GM21717 (cell line): ENCODE measurements at regions not wholly inside any gene's neighbourhood (a gene's known extent, or its start where the extent isn't known, plus 50 kb on each side); places are given as distances from the start of the nearest gene placed in this dataset.
"Not testable (repeated sequence)": the region's sequence is repeated elsewhere in the genome, so short reads cannot be mapped to it uniquely, and the experiment has no call there.

Experiments
- ATAC-seq: cut with Tn5 transposase; IDR thresholded peaks from one replicate; pipeline ENCODE4 v1.9.1; 2021; ENCODE audit warnings: mild to moderate bottlenecking, moderate library complexity; ENCODE audit not compliant: unreplicated experiment

DNA sequence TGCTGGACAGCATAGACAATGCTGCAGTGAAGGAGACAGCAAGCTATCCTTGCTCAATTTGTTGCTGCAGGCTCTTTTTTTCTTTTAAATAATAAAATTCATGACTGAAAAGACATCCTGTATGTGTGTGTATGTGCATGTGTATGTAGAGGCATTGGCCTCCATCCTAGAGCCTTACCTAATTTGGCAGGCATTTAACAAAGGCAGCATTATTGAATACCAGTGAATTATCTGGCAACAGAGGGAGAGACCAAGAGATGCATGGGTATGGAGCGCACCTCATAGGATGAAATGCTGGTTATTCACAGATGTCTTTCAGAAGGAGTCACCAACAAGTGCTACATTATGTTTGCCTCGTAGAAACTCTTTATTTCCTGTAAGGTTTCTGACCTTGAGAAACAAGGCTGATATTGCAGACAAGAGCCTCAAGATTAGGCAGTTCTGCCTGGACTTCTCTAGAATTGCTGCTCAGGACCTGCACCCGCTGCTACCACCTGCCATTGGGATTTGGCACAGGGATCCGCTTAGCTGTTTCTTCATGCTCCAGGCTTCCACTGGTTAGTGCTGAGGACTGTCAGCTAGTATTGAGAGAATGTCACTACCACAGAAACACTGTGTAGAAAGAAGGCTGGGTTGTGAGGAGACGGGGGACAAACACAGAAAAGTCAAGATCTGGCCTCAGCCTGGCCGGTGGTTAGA lies 247.7 kb upstream of the RFX3 start:
- ATAC-seq = no peak

DNA sequence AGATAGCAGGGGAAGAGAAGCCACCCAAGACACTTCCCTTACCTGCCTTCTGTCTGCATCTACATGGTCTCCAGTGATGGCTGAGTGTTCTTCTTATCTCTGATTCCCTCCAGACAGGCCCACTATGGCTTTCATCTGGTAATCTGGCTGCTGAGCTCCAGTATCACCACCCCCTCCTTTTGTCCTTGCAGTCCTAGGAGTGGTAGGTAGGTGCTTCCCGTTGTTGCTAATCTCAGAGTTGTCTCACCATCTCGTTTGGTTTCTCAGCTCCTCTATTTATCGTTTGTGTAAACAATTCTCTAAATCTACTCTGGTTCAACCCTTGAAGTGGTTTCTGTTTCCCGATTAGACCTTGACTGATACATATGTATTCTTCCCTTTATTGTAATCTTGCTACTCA lies 243.8 kb upstream of the RFX3 start:
- no peak for ATAC-seq

DNA sequence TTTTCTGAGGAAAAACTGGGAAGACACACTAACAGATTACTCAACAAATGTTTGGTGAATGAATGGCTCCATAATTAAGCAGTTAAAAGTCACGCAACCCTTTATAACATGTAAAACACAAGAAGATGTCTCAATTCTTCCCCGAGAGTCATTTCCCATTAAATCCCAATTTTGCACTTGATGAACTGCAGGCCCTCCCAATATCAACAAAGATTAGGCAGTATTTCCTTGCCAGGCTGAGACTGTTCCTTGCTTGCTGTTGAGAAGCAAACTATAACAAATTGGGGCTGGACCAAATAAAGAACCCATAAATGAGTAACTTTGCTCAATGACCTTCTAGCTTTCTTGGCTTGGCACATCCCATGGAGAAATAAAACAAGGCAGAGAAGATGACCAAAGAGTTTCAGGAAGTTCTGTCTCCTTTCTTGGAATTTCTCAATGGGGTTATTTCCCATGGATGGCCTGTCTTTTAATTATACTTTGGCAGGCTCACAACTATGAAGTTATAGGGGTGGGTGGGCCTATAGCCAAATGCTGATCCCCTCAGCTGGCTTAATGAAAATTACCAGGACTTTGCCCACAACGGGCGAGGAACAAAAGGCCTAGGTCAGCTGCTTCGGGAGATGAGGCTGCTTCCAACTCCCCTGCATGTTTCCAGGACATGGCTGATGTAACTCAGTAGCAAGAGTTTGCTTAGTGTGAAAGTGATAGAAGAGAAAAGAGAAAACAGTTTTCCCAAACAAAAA lies 243.1 kb upstream of the RFX3 start:
- ATAC-seq = no peak

- no peak for ATAC-seq
These were observed 242.5 kb upstream of the RFX3 start for GRCh38 chr9:3768286-3768685.

DNA sequence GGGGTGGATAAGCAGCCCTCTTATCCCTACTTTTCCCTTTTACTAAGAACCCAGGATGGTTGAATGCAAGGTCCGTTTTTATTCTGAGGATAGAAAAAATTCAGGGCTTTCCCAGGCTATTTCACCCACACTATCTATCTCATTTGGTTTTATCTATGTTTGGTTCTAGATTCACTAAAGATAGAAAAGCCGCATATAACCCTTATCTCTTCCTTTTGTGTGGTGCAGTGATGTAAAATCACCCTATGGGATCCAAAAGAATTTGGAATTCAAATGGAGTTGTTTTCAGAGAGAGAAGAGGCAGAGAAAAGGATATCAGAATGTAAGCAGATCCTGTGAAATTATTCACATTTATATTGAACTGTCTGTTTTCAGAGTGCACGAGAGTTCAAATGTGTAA lies 236.3 kb upstream of the RFX3 start:
- no peak for ATAC-seq

- ATAC-seq = no peak
These were observed 234.2 kb upstream of the RFX3 start for GRCh38 chr9:3760031-3760430.

DNA sequence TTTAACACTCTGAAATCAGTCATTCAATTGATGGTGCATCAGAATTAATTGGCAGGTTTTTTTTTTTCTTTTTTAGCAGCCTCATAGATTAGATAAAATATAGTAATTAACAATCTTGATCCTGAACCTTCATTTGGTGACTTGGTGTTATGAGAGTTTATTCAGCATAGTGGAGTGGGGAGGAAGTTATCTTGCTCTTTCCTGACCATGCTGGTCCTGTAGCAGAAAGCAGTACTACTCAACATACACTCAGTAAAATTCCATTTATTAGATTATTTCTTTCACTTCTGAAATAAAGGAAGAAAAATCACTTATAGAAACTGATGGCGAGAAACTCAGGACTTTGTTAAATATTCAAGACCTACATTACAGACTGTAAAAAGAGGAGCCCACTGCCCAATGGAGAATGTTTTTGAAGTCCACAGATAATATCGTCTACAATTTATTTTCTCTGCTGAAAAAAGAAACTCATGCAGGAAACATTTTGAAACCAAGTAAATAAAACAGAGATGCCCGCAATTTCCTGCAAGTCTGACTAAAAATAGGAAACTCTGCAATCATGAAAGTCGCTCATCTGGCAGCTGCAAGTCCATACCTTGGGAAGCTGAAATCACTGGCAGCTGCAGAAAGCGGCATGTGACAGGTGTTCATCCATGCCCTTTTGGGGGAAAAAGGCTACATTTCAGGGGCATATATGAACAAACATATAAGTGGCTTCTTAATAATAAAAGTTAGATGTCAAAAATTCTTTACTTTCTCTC lies 233.2 kb upstream of the RFX3 start:
- peak; percentile 47 for ATAC-seq

GRCh38 chr9:3756071-3756470 lies 230.3 kb upstream of the RFX3 start:
- no peak for ATAC-seq

- ATAC-seq = no peak
These were observed 225.4 kb upstream of the RFX3 start for GRCh38 chr9:3751125-3751758.

- no peak for ATAC-seq
These were observed 224.5 kb upstream of the RFX3 start for GRCh38 chr9:3750321-3750720.

- ATAC-seq = no peak
These were observed 220.8 kb upstream of the RFX3 start for GRCh38 chr9:3746296-3747275.

GRCh38 chr9:3743901-3744413 lies 218.2 kb upstream of the RFX3 start:
- no peak for ATAC-seq

- no peak for ATAC-seq
These were observed 216.8 kb upstream of the RFX3 start for GRCh38 chr9:3742586-3742985.

GRCh38 chr9:3741729-3742128 lies 215.9 kb upstream of the RFX3 start:
- no peak for ATAC-seq

DNA sequence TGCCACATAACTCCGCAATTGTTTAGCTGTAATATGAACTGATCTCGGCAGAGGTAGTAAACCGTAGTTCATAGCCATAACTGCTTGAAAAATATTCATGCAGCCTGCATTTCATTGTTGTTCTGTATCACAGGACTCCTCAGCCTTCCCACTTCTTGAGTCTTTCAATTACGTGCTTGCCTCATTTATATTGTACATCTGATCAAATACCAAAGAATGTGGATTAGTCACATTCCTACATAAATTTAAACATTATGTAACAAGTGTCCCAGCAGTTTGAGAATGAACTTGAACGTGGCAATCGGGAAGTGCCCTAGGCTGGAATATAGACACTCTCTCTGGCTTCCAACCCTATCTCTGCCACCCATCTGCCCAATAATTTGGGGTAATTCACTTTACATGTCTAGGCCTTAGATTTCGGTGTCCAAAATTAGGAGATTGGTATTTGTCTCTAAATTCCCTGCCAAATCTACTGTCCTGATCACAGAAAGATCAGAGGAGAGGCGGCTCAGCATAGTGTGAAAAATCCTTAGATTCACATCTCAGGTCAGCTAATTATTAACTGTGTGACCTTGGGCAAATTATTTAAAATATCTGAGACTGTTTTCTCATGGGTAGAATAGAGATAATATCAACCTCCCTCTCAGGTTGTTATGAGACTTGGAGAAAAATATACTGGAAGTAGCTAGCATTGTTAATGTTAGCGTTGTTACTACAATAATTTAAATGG lies 215.1 kb upstream of the RFX3 start:
- ATAC-seq = no peak

- ATAC-seq = no peak
These were observed 210.4 kb upstream of the RFX3 start for GRCh38 chr9:3736161-3736560.

DNA sequence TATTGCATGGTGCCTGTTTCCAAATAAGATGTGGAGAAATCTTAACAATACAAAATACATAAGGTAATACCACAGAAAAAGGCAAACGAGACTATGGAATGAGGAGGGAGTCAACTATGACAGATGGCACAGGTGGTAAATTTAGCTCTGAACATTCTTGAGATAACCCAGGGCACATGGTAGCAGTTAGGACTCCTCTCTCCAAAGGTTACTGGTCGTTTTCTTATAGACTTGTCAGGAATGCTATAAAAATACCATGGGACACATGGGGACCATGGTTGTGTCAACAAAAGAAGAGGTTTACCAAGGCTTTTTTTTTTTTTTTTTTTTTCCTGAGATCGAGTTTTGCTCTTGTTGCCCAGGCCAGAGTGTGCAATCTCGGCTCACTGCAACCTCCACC lies 209.4 kb upstream of the RFX3 start:
- no peak for ATAC-seq

DNA sequence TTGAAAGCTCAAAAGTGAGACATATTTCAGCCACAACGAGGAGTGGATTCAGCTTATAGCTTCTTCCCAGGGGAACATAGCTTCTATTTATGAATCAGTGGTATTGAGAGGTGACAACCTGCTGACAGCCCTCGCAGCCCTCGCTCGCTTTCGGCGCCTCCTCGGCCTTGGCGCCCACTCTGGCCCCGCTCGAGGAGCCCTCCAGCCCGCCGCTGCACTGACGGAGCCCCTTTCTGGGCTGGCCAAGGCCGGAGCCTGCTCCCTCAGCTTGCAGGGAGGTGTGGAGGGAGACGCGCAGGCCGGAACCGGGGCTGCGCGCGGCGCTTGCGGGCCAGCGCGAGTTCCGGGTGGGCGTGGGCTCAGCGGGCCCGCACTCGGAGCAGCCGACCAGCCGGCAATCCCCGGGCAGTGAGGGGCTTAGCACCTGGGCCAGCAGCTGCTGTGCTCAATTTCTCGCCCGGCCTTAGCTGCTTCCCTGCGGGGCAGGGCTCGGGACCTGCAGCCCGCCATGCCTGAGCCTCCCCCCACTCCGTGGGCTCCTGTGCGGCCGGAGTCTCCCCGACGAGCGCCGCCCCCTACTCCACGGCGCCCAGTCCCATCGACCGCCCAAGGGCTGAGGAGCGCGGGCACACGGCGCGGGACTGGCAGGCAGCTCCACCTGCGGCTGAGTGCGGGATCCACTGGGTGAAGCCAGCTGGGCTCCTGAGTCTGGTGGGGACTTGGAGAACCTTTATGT lies 207.9 kb upstream of the RFX3 start:
- ATAC-seq = not testable (repeated sequence)

DNA sequence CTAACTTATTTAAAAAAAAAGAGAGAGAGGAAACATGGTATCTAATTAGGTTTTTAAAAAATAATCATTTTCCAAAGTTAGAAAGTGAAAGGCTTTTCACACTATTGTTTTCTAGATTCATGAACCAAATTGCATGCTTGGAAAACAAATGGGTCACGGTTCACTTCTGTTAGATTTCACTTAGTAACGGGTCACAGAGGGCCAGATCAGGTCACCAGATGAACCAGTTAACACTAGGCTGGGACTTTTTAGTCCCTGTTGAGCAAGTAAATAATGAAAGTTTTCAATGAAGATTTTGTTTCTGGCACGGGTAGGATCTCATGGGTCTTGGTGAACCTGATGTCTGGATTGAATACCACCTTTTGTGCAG lies 207.2 kb upstream of the RFX3 start:
- ATAC-seq = no peak
